NCI-H128 (cell line): ENCODE measurements at regions not wholly inside any gene's neighbourhood (a gene's known extent, or its start where the extent isn't known, plus 50 kb on each side); places are given as distances from the start of the nearest gene placed in this dataset.

Experiments used
- DNase-seq: peaks from one replicate; lab custom pipeline; 2025; ENCODE audit not compliant: unreplicated experiment; lab: John Stamatoyannopoulos, UW

GRCh38 chr1:37272626-37273025, 201.8 kb upstream of the ZC3H12A start:
- DNase-seq = no peak

DNA sequence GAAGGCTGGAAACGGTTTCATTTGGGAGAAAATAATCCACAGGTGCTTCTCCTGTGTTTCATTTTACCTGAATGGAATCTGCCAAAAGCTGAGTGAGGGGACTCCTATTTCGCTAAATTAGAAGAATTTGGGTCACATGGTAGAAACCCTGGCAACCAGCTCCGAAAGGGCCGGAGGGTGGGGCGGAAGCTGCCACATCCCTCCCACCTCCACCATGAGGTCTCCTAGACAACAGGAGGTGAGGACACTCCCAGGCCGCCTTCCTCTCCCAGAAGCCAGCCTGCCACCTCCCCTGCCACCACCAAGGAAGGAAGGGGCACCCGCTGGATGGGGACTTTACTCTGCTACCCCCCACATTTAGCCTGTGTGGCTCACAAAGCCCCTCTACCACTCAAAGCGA, 199.9 kb upstream of the ZC3H12A start:
- no peak for DNase-seq

DNA sequence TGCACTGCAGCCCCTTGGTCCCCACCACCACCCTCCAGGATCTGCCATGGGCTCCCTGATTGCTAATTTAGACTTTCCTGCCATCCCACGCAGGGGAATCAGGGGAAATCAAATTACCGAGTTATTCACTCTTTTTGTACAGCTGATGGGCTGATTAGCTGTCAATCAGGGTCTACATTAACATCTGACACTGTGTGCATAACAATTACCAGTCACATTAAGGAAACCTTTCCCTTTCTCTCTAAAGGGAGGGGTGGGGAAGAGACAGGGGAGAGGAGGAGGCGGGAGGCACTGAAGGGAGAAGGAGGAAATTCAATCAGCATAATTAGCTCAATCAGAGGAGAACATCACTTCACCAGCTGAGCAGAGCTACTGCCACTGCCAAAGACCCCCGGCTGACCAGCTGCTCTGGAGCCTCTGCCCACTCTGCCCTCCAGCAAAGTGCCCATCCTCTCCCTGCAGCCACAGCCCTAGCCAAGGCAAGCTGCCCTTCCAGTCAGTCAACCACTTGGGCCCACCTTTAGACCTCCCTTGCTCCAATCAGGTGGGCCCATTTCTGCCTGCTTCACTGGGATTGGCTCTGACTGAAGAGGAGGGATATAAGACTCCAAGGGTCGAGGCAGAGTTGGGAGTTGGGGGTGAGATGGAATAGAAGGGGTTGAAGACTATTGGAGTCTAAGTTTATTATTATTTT, 199.3 kb upstream of the ZC3H12A start:
- DNase-seq = no peak

DNA sequence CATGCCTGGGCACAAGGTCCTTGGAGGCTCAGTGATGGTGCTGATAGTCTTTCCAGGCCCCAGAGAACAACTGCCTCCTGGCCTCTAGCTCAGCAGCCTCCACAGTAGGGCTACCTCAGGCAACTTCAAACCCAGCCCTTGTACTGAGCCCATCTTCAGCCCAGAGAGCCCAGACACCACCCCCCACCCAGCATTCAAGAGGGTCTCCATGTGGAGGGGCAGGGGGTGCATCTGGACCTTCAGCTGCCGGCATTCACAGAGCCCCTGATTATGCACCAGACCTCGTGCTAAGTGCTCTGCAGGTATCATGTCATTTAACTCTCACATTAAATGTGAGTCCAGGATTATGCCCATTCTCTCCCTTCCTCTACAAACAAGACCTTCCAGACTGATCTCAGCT, 197.0 kb upstream of the ZC3H12A start:
- DNase-seq = no peak

- DNase-seq = no peak
These were observed 193.0 kb upstream of the ZC3H12A start for GRCh38 chr1:37281354-37281753.

- no peak for DNase-seq
These were observed 191.6 kb upstream of the ZC3H12A start for GRCh38 chr1:37282764-37283163.

DNA sequence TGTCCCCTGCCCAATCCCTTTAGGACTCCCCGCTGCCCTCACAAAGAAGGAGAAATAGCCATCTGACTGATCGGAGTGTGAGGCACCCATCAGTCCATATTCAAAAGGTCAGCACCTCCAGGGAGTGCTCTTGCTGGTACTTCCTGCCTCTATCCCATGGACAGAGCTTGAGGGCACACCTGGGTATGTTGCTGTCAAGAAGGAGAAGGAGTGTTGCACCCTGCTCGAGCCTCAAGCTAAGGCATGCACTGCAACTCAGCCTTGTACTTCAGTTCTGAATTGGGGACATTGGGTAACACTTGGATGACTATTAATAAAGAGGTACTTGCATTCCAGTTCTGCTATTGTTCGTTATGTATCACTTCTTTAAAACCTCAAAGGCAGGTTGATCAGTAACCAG, 190.3 kb upstream of the ZC3H12A start:
- DNase-seq = no peak

DNA sequence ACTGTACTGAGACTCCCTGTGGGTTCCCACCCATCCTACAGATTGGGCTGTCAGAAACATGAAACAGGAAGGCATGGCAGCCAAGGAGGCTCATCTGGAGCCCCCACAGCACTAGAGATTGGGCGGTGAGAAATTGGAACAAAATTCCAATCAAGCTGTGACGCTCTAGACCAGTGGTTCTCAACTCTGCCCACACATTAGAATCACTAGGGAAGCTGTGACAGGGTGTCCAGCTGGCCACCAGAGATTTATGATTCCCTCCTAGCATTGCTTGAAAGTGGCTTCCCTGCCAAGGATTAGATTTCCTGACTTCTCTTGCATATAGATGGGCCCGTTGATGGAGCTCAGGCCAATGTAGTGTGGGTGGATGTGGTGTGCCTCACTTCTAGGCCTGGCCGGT, 187.5 kb upstream of the ZC3H12A start:
- no peak for DNase-seq

DNA sequence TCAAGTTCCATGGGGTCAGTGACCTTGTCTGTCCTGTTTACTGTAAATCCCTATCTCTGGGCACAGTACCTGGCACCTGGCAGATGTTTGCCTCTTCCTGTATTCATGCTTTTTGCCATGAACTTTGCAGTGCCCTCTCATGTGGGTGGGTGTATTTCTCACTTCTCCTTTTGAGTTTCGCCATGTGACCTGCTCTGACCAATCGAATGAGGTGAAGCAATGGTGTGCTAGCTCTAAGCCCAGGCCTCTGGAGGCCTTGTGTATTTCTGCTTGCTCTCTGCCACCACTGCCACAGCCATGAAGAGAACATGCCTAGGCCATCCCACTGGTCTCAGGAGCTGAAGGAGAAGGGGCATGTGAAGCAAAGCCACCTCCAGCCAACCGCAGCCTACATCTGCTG, 185.5 kb upstream of the ZC3H12A start:
- no peak for DNase-seq

- DNase-seq = no peak
These were observed 183.7 kb upstream of the ZC3H12A start for GRCh38 chr1:37290718-37291117.

- no peak for DNase-seq
These were observed 181.6 kb upstream of the ZC3H12A start for GRCh38 chr1:37292789-37293188.

DNA sequence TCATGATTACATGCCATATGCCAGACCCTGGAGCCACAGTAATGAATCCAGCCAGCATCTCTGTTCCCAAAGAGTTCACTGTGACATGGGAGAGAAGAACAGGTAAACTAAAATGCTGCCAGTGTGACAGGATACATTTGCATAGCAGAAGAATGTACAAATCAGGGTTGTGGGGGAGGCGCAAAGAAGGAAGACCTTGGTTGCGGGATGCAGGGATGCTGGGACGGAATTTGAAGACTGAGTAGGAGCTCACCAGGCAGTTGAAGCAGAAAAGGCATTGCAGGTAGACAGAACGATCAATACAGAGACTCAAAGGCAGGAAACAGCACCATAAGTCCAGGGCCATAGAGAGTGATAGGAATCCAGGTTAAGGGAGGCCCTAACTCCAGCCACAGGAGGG, 180.3 kb upstream of the ZC3H12A start:
- no peak for DNase-seq

DNA sequence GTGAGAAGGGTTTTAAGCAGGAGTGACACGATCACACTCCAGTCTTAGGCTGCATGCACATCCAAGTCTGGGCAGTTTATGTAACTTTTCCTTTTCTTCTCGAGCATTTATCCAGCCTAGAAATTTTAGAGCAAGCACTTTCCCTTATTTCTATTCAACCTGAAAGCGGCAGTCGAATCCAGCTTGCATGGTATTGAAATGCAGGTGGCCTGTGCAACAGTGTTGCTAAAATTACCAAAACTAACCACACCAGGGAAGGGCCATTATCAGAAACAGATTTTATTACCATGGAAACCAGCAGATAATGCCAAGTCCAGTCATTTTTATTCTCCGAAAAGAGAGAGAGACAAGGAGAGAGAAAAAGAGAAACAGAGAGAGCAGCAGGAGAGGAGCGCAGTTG, 179.9 kb upstream of the ZC3H12A start:
- no peak for DNase-seq

GRCh38 chr1:37298769-37299168, 175.6 kb upstream of the ZC3H12A start:
- DNase-seq = no peak

DNA sequence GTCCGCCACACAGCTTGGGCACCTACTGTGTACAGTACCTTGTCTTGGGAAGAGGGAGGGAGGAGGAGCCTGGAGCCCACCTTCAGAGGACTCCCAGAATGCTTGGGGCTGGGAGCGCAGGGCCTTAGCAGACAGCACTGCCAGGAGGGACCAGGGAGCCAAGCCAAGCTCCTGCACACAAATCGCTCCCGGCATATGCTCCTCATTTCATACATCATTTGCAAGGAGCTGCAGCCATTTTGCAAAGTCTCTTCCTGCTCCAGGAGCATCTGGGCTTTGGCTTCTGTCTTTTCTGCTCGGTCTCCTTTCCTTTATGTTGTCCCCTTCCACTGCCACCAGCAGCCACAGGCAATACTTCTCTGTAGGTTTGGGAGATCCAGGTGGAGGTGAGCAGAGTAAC, 175.2 kb upstream of the ZC3H12A start:
- no peak for DNase-seq

GRCh38 chr1:37303884-37304574, 170.4 kb upstream of the ZC3H12A start:
- no peak for DNase-seq

DNA sequence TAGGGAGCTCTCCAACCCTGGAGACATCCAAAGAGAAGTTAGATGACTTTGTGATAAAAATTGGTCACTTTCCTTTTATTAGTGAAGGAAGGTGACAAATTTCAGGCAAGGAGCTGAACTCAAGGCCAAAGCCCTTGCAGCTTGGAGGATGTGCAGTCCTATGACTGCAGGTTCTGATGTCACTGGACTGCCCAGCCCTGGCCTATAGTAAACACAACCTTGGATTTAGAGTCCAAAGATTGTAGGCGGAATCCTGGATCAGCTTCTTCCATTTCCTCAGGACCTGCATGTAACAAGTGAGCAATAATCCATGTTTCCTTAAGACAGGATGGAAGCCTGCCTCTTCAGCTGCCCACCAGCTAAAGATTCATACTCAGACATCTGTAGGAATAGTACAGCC, 169.3 kb upstream of the ZC3H12A start:
- no peak for DNase-seq

DNA sequence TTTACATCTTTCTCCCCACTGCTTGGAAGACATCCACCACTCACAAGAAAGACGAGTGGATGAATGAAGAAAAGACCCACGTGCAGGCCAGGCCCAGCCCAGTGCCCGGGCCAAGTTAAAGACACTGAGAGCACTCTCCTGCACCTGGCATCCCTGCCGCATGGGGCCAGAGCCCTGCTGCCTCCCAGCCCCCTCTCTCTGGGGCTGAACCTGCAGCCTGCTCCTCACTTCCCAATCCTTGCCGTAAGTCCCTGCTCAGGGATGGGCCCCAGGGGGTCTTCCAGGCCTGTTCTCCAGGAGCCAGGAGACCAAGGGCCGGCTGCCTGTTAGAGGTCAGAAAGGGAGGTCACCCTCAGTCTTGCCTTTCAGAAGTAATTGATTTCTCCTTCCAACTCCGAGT, 168.5 kb upstream of the ZC3H12A start:
- DNase-seq = no peak

DNA sequence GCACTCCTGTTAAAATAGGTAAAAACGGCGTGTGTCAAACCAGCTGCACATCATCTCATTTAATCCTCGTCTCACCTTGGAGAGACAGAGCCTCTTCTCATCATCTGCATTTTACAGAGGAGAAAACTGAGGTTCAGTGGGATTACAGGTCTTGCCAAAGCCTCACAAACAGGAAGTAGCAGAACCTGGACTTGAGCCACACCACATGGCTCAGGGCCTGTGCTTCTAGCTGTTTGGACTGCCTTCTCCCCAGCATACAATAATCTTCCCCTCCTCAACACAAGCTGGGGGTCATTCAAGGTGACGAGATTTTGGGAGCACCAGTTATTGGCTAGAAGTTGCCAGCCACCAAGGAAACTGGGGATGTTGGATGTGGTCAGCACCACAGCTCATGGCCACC, 167.9 kb upstream of the ZC3H12A start:
- no peak for DNase-seq

- DNase-seq = no peak
These were observed 167.5 kb upstream of the ZC3H12A start for GRCh38 chr1:37306871-37307270.

DNA sequence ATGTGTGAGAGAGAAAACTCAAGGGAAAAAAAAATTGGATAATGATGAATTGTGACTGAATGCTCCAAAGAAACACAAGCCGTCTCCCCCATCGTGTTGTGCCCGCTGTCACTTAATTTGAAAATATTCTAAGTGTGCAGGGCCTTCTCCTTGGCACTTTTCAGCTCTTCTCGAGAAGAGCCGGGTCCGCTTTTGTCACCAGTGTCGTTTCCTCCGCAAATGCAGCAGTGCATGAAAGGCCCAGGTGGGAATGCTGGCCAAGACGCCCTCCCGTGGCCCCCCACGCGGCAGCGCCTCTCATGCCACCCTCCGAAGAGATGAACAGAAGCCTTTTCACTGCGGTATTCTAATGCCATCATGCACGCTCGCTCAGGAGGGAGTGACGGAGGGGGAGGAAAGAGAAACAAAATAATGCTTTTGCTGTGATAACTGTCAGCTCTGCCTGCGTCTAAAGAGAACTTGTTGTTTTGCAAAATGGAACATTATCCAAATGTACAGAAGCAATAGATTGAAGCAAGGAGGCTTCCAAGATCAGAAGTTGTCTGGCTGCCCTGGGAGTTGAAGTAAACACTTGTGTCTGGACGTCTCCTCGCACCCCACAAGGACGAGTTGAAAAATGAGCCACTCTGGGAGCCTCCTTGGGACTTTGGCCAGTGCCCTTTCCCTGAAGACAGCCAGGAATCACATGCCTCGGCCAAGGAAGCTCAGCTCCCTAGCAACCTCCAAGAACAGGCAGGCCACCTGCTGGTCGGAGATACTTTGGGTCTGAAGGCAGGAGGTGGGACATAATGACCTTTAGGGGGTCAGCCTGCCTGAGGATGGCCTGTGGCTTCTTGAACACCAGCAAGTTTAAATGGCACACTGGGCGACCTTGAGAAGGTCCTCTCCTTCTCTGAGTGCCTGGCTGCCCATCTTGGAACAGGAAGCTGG, 166.1 kb upstream of the ZC3H12A start:
- no peak for DNase-seq

DNA sequence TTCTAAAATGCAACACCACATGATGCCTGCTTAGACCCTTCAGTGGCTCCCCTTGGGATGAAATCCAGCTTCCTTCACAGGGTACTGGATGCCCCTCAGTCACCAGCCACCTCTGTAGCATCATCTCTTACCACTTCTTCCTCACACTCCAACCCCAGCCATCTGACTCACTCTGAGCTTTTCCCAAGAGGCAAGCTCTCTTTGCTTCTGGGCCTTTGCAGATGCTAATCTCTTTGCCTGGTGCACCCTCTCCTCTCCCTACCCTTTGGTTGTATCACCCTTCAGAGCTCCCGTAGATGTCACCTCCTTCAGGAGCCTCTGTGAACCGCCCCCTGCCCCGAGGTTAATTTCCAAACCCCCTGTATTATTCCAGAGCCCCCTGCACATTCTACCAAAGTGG, 164.8 kb upstream of the ZC3H12A start:
- DNase-seq = no peak
